Keratinocyte (primary cell): ENCODE measurements at regions not wholly inside any gene's neighbourhood (a gene's known extent, or its start where the extent isn't known, plus 50 kb on each side); places are given as distances from the start of the nearest gene placed in this dataset.
"Not testable (repeated sequence)": the region's sequence is repeated elsewhere in the genome, so short reads cannot be mapped to it uniquely, and the experiment has no call there.

Source experiments
- DNase-seq: peaks from one replicate; pipeline ENCODE4 v3.0.0-alpha.2; 2011; ENCODE audit warnings: low read depth, missing footprints, low spot score
- FAIRE-seq: peaks from 2 replicates; lab custom pipeline; 2011; peaks lifted over from hg19 to GRCh38; lab: Jason Lieb, UNC
- H2AFZ ChIP-seq: 2 replicates; pipeline ENCODE4 v1.6.0; 2012; ENCODE audit warnings: low read length, control low read depth, inconsistent platforms; ENCODE audit not compliant: control insufficient read depth
- H3K27ac ChIP-seq: 2 replicates; pipeline ENCODE4 v1.5.1; 2011; ENCODE audit warnings: low read length; ENCODE audit not compliant: control insufficient read depth, insufficient read depth
- H3K27me3 ChIP-seq: 3 replicates; pipeline ENCODE4 v1.6.0; 2011; ENCODE audit warnings: low read length; ENCODE audit not compliant: control insufficient read depth, insufficient read depth; ENCODE audit errors: extremely low read depth
- H3K36me3 ChIP-seq, 2 experiments: 2 replicates in 1 of 2; 3 replicates in 1 of 2; pipeline ENCODE4 v1.5.1; 2011; ENCODE audit warnings: low read length in 2 of 2, mild to moderate bottlenecking in 1 of 2; ENCODE audit not compliant: control insufficient read depth in 2 of 2, insufficient read depth in 2 of 2; ENCODE audit errors: extremely low read depth in 1 of 2
- H3K4me1 ChIP-seq: 3 replicates; pipeline ENCODE4 v1.5.1; 2011; ENCODE audit warnings: low read length; ENCODE audit not compliant: control insufficient read depth, insufficient read depth; ENCODE audit errors: extremely low read depth
- H3K4me2 ChIP-seq: 3 replicates; pipeline ENCODE4 v1.6.0; 2011; ENCODE audit warnings: low read depth, low read length; ENCODE audit not compliant: control insufficient read depth, insufficient read depth; ENCODE audit errors: extremely low read depth
- H3K4me3 ChIP-seq, 3 experiments: fragments of 200-600 bp in 1 of 3; sonication (generic) in 1 of 3; 2 replicates in 2 of 3; 3 replicates in 1 of 3; pipeline ENCODE4 v1.5.1; 2011 to 2016; ENCODE audit warnings: low read length in 3 of 3, mild to moderate bottlenecking in 3 of 3, control low read depth in 2 of 3, inconsistent platforms in 1 of 3, low read depth in 1 of 3, mixed read lengths in 1 of 3, mixed run types in 1 of 3, moderate library complexity in 1 of 3; ENCODE audit not compliant: control insufficient read depth in 2 of 3, insufficient read depth in 2 of 3; ENCODE audit errors: extremely low read depth in 1 of 3
- H3K79me2 ChIP-seq: 2 replicates; pipeline ENCODE4 v1.6.0; 2012; ENCODE audit warnings: low read length; ENCODE audit not compliant: control insufficient read depth, insufficient read depth
- H3K9ac ChIP-seq: 3 replicates; pipeline ENCODE4 v1.6.0; 2011; ENCODE audit warnings: low read length; ENCODE audit not compliant: control insufficient read depth, insufficient read depth; ENCODE audit errors: extremely low read depth
- H3K9me1 ChIP-seq: 3 replicates; pipeline ENCODE4 v1.6.0; 2011; ENCODE audit warnings: low read length; ENCODE audit not compliant: control insufficient read depth, insufficient read depth; ENCODE audit errors: extremely low read depth
- H3K9me3 ChIP-seq: 2 replicates; pipeline ENCODE4 v1.5.1; 2012; ENCODE audit warnings: low read depth, low read length; ENCODE audit not compliant: control insufficient read depth
- H4K20me1 ChIP-seq: 3 replicates; pipeline ENCODE4 v1.6.0; 2011; ENCODE audit warnings: low read length; ENCODE audit not compliant: control insufficient read depth, insufficient read depth; ENCODE audit errors: extremely low read depth
- CTCF ChIP-seq, 3 experiments: IDR thresholded peaks in 1 of 3; conservative IDR thresholded peaks in 1 of 3; optimal IDR thresholded peaks in 1 of 3; 2 replicates in 2 of 3; 3 replicates in 1 of 3; pipeline versions ENCODE3 to v1.5.1; 2011; ENCODE audit warnings: low read length in 3 of 3, mild to moderate bottlenecking in 3 of 3, moderate library complexity in 2 of 3, control low read depth in 1 of 3, inconsistent platforms in 1 of 3; ENCODE audit not compliant: insufficient read depth in 2 of 3; ENCODE audit errors: extremely low read depth in 1 of 3
- EZH2 ChIP-seq: IDR thresholded peaks from one replicate; pipeline ENCODE4 v1.6.1; 2012; ENCODE audit warnings: inconsistent platforms, mild to moderate bottlenecking, low read length, moderate library complexity
- dilution Hi-C: fragments of 300-500 bp; cut with MboI; formaldehyde crosslinking; loops from one replicate; pipeline ENCODE4 v1.7.0; 2020; ENCODE audit warnings: low sequenced_read_pairs; ENCODE audit not compliant: extremely low pct_ligation_motif_present

DNA sequence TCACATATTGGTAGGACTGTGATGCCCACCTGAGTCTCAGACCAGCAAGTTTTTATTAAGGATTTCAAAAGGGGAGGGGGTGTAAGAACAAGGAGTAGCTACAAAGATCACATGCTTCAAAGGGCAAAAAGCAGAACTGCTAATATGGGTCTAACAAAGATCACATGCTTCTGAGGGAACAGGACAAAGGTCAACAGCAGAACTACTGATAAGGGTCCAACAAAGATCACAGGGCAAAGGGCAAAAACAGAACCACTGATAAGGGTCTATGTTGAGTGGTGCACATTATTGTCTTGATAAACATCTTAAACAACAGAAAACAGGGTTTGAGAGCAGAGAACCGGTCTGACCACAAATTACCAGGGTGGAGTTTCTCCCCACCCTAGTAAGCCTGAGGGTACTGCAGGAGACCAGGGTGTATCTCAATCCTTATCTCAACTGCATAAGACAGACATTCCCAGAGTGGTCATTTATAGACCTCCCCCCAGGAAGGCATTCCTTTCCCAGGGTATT lies 214.5 kb upstream of the CHD1 start:
- H3K27me3 ChIP-seq, H3K4me3 ChIP-seq, H3K9ac ChIP-seq, H3K4me1 ChIP-seq, H3K36me3 ChIP-seq, H3K27ac ChIP-seq, dilution Hi-C loops, FAIRE-seq, DNase-seq, H3K9me3 ChIP-seq, H2AFZ ChIP-seq, H3K9me1 ChIP-seq, H4K20me1 ChIP-seq, H3K4me2 ChIP-seq, H3K79me2 ChIP-seq: not testable (repeated sequence)

GRCh38 chr5:99141534-99142128 lies 212.8 kb upstream of the CHD1 start:
- Histone ChIP-seq H3K27ac (no peak overlapping the region), H3K9me1 (no peaks in the 10 kb centered on the region), H3K4me2 (no peak overlapping the region), H3K27me3 (no peaks in the 10 kb centered on the region), H4K20me1 (no peaks in the 10 kb centered on the region), H3K9me3 (no peaks in the 10 kb centered on the region), H3K4me1 (no peaks in the 10 kb centered on the region), H3K4me3 (no peak overlapping the region), H2AFZ (no peak overlapping the region), H3K9ac (no peak overlapping the region), H3K79me2 (no peaks in the 10 kb centered on the region), H3K36me3 (no peaks in the 10 kb centered on the region)
- TF ChIP-seq EZH2, result no peak
- TF ChIP-seq CTCF (optimal IDR thresholded peaks at IDR 0.05 in 1 of 3, IDR thresholded peaks at IDR 0.05 in 1 of 3, conservative IDR thresholded peaks at IDR 0.05 in 1 of 3; ENCODE audit: extremely low read depth in 1 of 3, insufficient read depth in 2 of 3, low read length in 3 of 3), result peak in 1 of 3 experiments; percentile 18
- DNase-seq (peak; percentile 1), FAIRE-seq (no peak)
- dilution Hi-C loops, result no loop called here

- Histone ChIP-seq H3K36me3 (no peaks in the 10 kb centered on the region), H3K27me3 (no peaks in the 10 kb centered on the region), H3K9me1 (no peaks in the 10 kb centered on the region), H3K4me2 (no peak overlapping the region), H2AFZ (no peak overlapping the region), H3K9me3 (no peaks in the 10 kb centered on the region), H4K20me1 (no peaks in the 10 kb centered on the region), H3K27ac (no peak overlapping the region), H3K79me2 (no peaks in the 10 kb centered on the region), H3K9ac (no peak overlapping the region), H3K4me1 (no peaks in the 10 kb centered on the region), H3K4me3 (no peak overlapping the region)
- dilution Hi-C loops, result no loop called here
- DNase-seq (no peak), FAIRE-seq (no peak)
- TF ChIP-seq CTCF (optimal IDR thresholded peaks at IDR 0.05 in 1 of 3, IDR thresholded peaks at IDR 0.05 in 1 of 3, conservative IDR thresholded peaks at IDR 0.05 in 1 of 3; ENCODE audit: extremely low read depth in 1 of 3, insufficient read depth in 2 of 3, low read length in 3 of 3), result no peak
- TF ChIP-seq EZH2, result no peak
These were observed 210.1 kb upstream of the CHD1 start for GRCh38 chr5:99138911-99139310.
